SIG-M5 treated with dmso at 0.1 percent for 504 hours (cell line): ENCODE measurements at regions not wholly inside any gene's neighbourhood (a gene's known extent, or its start where the extent isn't known, plus 50 kb on each side); places are given as distances from the start of the nearest gene placed in this dataset.
"Not testable (repeated sequence)": the region's sequence is repeated elsewhere in the genome, so short reads cannot be mapped to it uniquely, and the experiment has no call there.

Experiments used
- DNase-seq: peaks from one replicate; lab custom pipeline; 2025; ENCODE audit not compliant: unreplicated experiment; lab: John Stamatoyannopoulos, UW

GRCh38 chr4:12499693-12500092 lies 984.4 kb downstream of the RAB28 start:
- no peak for DNase-seq

- DNase-seq = no peak
These were observed 988.9 kb downstream of the RAB28 start for GRCh38 chr4:12495211-12495610.

DNA sequence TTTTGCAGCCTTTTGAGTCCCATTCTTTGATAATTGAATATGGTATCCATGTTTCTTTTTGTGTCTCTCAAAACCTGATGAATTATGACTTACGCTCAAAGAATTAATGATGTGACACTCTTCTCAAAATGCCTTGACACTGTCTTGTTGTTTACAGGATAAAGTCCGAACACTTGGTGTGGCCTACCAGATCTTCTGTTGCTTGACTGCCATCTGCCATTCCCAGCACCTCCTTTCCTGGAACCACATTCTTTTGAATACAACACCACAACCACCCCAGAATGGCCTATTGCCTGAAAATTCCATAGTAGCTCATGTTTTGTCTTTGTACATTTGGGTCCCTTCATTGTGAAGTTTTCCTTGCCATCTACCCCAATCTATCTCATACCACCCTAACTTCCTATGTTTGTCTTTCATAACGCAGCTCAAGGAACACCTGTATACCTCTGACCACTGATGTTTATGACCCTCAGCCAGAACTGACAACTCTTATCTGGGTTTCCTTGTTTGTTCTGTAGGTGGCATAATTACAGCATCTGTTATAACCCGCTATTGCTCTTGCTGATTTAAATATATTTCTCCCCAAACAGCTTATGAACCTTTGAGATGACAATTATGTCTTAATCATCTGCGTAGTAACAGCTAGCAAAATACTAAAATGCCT lies 991.3 kb downstream of the RAB28 start:
- DNase-seq = no peak

GRCh38 chr4:12488672-12489071 lies 995.5 kb downstream of the RAB28 start:
- no peak for DNase-seq

DNA sequence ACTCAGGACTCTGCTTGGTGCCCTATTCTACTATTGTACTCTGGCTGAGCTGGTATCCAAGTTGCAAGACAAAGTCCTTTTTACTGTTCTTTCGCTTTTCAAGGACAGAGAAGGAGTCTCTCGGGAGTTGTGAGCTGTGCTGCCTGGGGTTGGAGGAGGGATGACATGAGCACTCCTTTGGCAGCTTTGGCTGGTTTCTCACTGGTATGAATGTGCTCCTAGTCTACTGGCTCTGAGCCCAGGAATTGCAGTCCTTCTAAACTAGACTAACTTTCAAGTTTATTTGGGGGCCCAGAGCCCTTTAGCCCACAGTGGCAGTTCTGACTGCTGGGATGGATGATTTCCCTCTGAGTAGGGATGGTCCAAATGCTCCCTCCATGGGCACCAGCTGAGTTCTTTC lies 997.1 kb downstream of the RAB28 start:
- DNase-seq = no peak

DNA sequence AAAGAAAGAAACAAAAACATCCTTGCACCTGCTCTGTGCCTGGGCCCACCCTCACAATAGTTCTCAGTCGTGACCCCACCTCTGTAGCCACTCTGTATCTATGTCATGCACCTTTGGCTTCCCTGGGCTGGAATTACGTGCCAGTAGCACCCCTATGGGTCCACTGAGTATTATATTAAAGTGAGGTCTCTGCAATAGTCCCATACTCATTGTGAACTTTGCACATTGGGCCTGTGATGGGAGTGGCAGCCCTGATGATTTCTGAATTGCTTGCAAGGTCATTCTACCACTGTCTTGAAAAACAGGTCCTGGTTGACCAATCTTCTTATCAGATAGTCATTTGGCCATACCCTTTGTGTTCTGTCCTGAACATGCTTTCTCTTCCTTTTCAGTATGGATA lies 1012.1 kb downstream of the RAB28 start:
- DNase-seq = no peak

DNA sequence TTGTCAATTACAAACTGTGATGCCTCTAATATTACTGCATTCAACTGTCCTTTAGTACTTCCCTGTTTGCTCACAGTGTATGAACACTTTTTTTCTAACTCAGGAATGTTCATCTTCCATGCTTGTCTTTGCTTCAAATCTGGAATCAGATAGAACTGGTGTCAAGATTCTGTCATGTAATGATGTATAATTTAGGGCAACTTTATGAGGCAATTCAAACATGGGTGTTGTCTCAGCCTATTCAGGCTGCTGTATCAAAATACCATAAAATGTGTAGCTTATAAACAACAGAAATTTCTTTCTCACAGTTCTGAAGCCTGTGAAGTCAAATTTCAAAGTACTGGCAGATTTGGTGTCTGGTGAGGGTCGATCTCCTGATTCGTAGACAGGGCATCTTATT lies 1012.9 kb downstream of the RAB28 start:
- no peak for DNase-seq

DNA sequence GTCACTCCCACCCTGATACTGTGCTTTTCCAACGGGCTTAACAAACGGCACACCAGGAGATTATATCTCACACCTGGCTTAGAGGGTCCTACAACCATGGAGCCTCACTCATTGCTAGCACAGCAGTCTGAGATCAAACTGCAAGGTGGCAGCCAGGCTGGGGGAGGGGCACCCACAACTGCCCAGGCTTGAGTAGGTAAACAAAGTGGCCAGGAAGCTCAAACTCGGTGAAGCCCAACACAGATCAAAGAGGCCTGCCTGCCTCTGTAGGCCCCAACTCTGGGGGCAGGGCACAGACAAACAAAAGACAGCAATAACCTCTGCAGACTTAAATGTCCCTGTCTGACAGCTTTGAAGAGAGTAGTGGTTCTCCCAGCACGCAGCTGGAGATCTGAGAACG lies 1022.6 kb downstream of the RAB28 start:
- not testable (repeated sequence) for DNase-seq

GRCh38 chr4:12459126-12459525 lies 1025.0 kb downstream of the RAB28 start:
- DNase-seq = no peak

DNA sequence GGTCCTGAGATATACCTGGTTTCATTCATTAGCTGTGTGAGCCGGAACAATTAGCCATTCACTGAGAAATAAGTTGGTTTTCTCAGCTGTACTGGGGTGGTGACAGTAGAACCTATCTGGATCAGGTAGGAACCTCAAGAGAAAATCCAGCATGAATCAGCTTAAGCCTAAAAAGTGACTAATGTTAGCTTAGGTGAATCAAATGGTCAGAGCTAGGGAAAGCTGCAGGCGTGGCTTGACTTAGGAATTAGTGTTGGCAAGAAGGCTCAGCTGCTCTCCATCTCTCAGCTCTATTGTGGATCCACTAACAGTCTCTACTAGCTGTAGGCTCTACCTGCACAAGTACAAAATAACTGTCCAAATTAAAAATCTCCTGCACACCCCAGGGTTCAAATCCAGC lies 1025.5 kb downstream of the RAB28 start:
- DNase-seq = no peak

DNA sequence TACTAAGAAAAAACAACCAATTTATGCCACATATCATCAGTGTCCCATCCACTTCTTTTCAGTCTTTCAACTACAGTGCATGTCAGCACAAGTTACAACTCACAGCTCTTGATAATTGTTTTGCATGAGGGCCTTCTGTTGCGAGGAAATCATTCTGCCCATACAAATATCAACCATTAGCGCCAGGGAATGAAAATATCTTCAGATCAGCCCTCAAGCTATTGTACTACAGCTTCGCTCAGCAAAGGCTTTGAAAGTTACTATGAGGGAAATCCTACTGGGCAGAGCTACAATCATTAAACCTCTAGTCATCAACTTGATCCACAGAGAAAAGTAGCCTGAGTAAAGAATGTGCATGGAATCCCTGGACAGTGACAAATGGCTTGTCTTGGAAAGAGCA lies 1023.6 kb upstream of the HS3ST1 start:
- DNase-seq = no peak

- DNase-seq = no peak
These were observed 1018.8 kb upstream of the HS3ST1 start for GRCh38 chr4:12447451-12447850.

- no peak for DNase-seq
These were observed 1018.0 kb upstream of the HS3ST1 start for GRCh38 chr4:12446657-12447185.

DNA sequence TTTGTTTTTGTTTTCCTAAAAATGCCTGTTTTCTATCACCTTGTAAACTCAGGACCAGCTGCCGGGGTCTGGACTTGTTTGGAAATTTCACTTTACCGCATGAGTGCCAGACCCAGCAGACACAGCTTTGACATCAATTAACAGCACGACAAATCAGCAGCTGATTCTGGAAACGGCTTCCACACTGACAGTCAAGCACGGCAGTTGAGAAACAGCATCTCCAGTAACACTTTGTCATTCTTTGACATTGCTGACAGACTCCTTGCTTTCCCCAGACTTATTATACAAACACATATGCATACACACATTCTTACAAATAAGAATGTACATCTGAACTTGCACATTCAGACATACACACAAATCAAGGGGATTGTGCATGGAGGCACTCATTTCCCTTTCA lies 1017.6 kb upstream of the HS3ST1 start:
- DNase-seq = no peak

- no peak for DNase-seq
These were observed 1017.1 kb upstream of the HS3ST1 start for GRCh38 chr4:12445711-12446235.

DNA sequence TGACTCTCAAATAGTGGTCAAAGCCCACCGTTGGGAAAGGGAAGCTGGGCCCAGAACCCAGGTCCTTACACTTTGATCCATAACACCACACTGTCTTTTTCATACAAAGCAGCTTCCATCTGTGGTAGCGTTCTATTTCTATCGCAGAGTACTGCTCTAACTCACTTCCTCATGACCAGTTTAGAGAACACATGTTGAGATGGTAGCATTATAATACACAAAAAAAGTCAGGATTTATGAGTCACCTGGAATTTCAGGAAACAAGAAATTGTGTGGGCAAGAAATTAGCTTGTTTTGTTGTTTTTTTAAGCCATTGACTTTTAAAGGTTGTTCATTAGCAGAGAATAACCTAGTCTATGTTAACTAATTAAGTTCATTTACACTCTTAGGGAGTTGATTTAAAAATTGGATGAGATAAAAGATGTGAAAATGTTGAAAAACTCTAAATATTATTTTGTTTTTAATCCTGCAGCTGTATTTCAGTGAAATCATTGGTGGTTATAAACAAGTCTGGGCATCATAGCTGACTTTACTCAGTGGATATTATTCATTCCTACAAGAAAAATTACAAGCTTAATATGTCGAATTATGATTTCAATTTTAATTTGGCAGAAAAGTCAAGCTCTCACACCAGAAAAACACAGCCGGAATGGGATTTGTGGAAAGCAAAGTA lies 1011.1 kb upstream of the HS3ST1 start:
- DNase-seq = no peak

- not testable (repeated sequence) for DNase-seq
These were observed 1002.6 kb upstream of the HS3ST1 start for GRCh38 chr4:12431259-12431658.

GRCh38 chr4:12421364-12421763 lies 992.7 kb upstream of the HS3ST1 start:
- DNase-seq = no peak

- DNase-seq = no peak
These were observed 988.1 kb upstream of the HS3ST1 start for GRCh38 chr4:12416755-12417154.

- DNase-seq = no peak
These were observed 985.6 kb upstream of the HS3ST1 start for GRCh38 chr4:12414181-12414812.

GRCh38 chr4:12411072-12411471 lies 982.4 kb upstream of the HS3ST1 start:
- DNase-seq = no peak
